ENCODE measurements at regions not wholly inside any gene's neighbourhood (a gene's known extent, or its start where the extent isn't known, plus 50 kb on each side); places are given as distances from the start of the nearest gene placed in this dataset.

GRCh38 chr5:2696156-2696807 lies 55.2 kb downstream of the IRX2 start:
- no peak overlapping the region for H3K27ac Mint-ChIP-seq
- no peaks in the 10 kb centered on the region for H3K27me3 Mint-ChIP-seq
- DNase-seq, result no peak
- H3K4me3 Mint-ChIP-seq, result no peak overlapping the region
- peaks cover 4% of the 10 kb centered on the region for H3K9me3 Mint-ChIP-seq
- no peak for ATAC-seq
- H3K36me3 Mint-ChIP-seq (ENCODE audit: low read depth), result no peaks in the 10 kb centered on the region
- no peaks in the 10 kb centered on the region for H3K4me1 Mint-ChIP-seq

GRCh38 chr5:2695200-2695891 lies 56.1 kb downstream of the IRX2 start:
- Mint-ChIP-seq H3K36me3 (ENCODE audit: low read depth) (no peaks in the 10 kb centered on the region), H3K27me3 (no peaks in the 10 kb centered on the region), H3K9me3 (peaks cover 4% of the 10 kb centered on the region), H3K4me1 (no peaks in the 10 kb centered on the region), H3K4me3 (no peak overlapping the region), H3K27ac (no peak overlapping the region)
- ATAC-seq (no peak), DNase-seq (no peak)

- no peaks in the 10 kb centered on the region for H3K27me3 Mint-ChIP-seq
- H3K36me3 Mint-ChIP-seq (ENCODE audit: low read depth), result no peaks in the 10 kb centered on the region
- no peak overlapping the region for H3K4me3 Mint-ChIP-seq
- H3K4me1 Mint-ChIP-seq, result no peaks in the 10 kb centered on the region
- DNase-seq, result no peak
- H3K9me3 Mint-ChIP-seq, result peaks cover 4% of the 10 kb centered on the region
- no peak overlapping the region for H3K27ac Mint-ChIP-seq
- no peak for ATAC-seq
Observed at GRCh38 chr5:2691530-2691929, 59.9 kb downstream of the IRX2 start.

DNA sequence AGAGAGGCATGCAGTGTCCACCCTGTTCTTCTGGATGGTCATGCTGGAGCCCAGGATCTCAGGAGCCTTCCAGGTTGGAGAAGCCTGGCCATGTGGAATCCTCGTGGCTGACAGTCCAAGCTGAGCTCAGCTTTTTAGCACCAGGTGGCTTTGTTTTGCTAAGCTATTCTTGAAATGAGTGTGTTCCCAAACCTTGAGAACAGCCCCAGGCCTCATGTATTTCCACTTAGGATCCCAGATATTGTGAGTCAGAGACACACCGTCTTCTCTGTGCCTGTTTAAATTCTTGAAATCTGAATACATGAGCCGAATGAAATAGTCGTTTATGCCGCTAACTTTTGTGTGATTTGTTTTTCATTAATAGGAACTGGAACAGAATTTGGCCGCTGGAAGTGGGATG lies 61.2 kb downstream of the IRX2 start:
- Mint-ChIP-seq H3K27ac (no peak overlapping the region), H3K27me3 (no peaks in the 10 kb centered on the region), H3K36me3 (ENCODE audit: low read depth) (no peaks in the 10 kb centered on the region), H3K9me3 (peaks cover 4% of the 10 kb centered on the region), H3K4me1 (no peaks in the 10 kb centered on the region), H3K4me3 (no peak overlapping the region)
- DNase-seq (no peak), ATAC-seq (no peak)

GRCh38 chr5:2688586-2688985 lies 62.9 kb downstream of the IRX2 start:
- ATAC-seq, result no peak
- Mint-ChIP-seq H3K9me3 (peaks cover 7% of the 10 kb centered on the region), H3K36me3 (ENCODE audit: low read depth) (no peaks in the 10 kb centered on the region), H3K4me1 (no peaks in the 10 kb centered on the region), H3K4me3 (no peak overlapping the region), H3K27ac (no peak overlapping the region), H3K27me3 (no peaks in the 10 kb centered on the region)
- no peak for DNase-seq

DNA sequence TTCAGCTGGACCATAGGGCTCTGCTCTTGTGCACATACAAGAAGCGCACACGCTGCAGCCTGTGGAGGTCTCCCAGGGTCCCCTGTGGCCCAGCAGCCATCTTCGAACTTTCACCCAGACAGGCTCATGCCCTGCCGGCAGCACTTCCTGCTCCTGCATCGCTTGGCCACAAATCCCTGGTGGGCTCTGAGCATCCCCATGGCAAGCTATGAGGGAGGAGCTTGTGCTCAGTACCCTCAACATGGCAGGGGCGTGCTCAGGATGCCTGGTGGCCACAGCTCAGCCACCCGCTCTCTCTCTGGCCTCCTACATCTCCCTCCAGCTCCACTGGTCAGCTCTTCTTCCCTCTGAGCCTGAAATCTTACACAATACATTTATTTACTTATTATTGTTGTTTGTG lies 63.7 kb downstream of the IRX2 start:
- Mint-ChIP-seq H3K27ac (no peak overlapping the region), H3K4me1 (no peaks in the 10 kb centered on the region), H3K4me3 (no peak overlapping the region), H3K27me3 (no peaks in the 10 kb centered on the region), H3K36me3 (ENCODE audit: low read depth) (no peaks in the 10 kb centered on the region), H3K9me3 (peaks cover 12% of the 10 kb centered on the region)
- DNase-seq (no peak), ATAC-seq (no peak)

GRCh38 chr5:2686321-2687124 lies 65.0 kb downstream of the IRX2 start:
- Mint-ChIP-seq H3K4me1 (no peaks in the 10 kb centered on the region), H3K36me3 (ENCODE audit: low read depth) (no peaks in the 10 kb centered on the region), H3K4me3 (no peak overlapping the region), H3K27me3 (no peaks in the 10 kb centered on the region), H3K9me3 (peaks cover 8% of the 10 kb centered on the region), H3K27ac (no peak overlapping the region)
- DNase-seq (no peak), ATAC-seq (no peak)

DNA sequence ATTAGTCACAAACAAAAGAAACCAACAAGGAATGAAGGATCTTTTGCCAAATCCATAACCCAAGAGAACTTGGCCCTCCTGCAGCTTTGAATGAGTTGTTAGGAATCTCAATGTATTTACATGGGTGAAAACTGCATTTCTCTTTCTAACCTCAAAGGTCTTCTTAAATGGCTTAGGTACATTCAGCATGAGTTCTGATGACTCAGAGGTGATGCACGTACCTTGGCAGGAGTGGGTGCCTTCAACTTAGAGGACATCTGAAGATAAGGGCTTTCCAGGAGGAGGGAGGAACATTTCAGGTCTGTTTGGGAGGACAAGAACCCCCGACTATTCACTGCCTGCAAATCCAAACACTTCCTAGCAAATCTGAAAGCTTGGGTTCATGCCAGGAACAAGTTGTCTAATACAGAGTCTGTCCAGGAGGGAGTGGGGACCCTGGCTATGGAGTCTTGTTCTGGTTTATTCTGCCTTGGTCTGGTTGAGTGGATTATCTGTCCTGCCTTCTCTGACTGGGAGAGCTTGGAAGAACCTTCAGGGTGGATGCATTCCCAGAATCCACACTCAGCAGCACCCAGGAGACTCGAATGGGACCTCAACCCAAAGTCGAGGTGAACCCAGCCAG lies 65.7 kb downstream of the IRX2 start:
- Mint-ChIP-seq H3K27me3 (peaks cover 2% of the 10 kb centered on the region), H3K4me1 (no peaks in the 10 kb centered on the region), H3K4me3 (no peak overlapping the region), H3K27ac (no peak overlapping the region), H3K36me3 (ENCODE audit: low read depth) (no peaks in the 10 kb centered on the region), H3K9me3 (peaks cover 8% of the 10 kb centered on the region)
- DNase-seq (no peak), ATAC-seq (no peak)

GRCh38 chr5:2684606-2685005 lies 66.9 kb downstream of the IRX2 start:
- no peaks in the 10 kb centered on the region for H3K4me1 Mint-ChIP-seq

DNA sequence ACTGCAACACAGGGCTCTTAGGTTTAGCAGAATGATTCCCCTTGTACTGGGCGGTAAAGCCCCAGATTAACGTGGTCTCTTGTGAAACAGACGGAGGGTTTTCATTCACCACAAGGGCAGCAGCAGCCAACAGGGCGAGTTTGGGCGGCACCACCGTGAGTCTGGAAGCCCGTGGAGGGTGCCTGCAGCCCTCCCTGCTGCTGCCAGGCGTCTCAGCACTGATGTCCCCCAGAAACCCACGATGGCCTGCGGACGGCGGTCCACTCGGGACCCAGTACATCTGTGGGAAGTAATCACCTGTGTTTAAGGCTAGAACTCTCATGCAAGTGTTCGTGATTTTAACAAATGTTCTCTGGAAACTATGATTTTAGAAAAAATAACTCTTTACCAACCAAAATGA lies 67.8 kb downstream of the IRX2 start:
- Mint-ChIP-seq H3K36me3 (ENCODE audit: low read depth) (no peaks in the 10 kb centered on the region), H3K27ac (no peak overlapping the region)
- no peak for DNase-seq

More at GRCh38 chr5:2684606-2685005, 66.9 kb downstream of the IRX2 start:
- DNase-seq (no peak), ATAC-seq (no peak)
- peaks cover 8% of the 10 kb centered on the region for H3K9me3 Mint-ChIP-seq
- no peak overlapping the region for H3K27ac Mint-ChIP-seq
- no peak overlapping the region for H3K4me3 Mint-ChIP-seq
- no peaks in the 10 kb centered on the region for H3K36me3 Mint-ChIP-seq (ENCODE audit: low read depth)
- H3K27me3 Mint-ChIP-seq, result peaks cover 2% of the 10 kb centered on the region

GRCh38 chr5:2681476-2681875 lies 70.0 kb downstream of the IRX2 start:
- H3K9me3 Mint-ChIP-seq, result peaks cover 8% of the 10 kb centered on the region
- no peak for DNase-seq
- ATAC-seq, result no peak
- no peaks in the 10 kb centered on the region for H3K4me1 Mint-ChIP-seq
- H3K36me3 Mint-ChIP-seq (ENCODE audit: low read depth), result no peaks in the 10 kb centered on the region
- H3K27me3 Mint-ChIP-seq, result peaks cover 2% of the 10 kb centered on the region
- no peak overlapping the region for H3K4me3 Mint-ChIP-seq
- H3K27ac Mint-ChIP-seq, result no peak overlapping the region

More for the DNA sequence above, 67.8 kb downstream of the IRX2 start:
- Mint-ChIP-seq H3K9me3 (peaks cover 8% of the 10 kb centered on the region), H3K4me3 (no peak overlapping the region), H3K4me1 (no peaks in the 10 kb centered on the region), H3K27me3 (peaks cover 2% of the 10 kb centered on the region)
- no peak for ATAC-seq

DNA sequence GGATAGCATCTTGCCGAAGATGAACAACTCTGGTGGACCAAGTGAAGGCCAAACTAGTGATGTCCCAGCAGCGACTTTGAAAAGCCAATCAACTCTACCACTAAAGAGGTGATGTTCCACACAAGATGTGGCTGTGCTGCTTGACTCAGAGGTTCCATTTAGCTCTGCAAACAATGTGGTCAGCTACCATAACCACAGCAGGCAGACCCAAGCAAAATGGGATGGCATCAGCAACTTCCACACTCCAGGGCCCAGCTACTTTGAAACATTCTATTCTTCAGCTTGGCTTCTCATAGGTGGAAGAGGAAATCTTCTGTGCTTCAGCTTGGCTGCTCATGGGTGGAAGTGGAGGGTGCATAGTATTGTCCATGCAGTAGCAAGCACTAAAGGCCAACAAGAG lies 70.5 kb downstream of the IRX2 start:
- no peak for DNase-seq
- Mint-ChIP-seq H3K36me3 (ENCODE audit: low read depth) (no peaks in the 10 kb centered on the region), H3K9me3 (peaks cover 8% of the 10 kb centered on the region), H3K4me1 (no peaks in the 10 kb centered on the region), H3K27ac (no peak overlapping the region), H3K4me3 (no peak overlapping the region), H3K27me3 (peaks cover 2% of the 10 kb centered on the region)
- ATAC-seq, result no peak

GRCh38 chr5:2677689-2678088 lies 73.8 kb downstream of the IRX2 start:
- Mint-ChIP-seq H3K9me3 (no peaks in the 10 kb centered on the region), H3K36me3 (ENCODE audit: low read depth) (no peaks in the 10 kb centered on the region), H3K4me3 (no peak overlapping the region), H3K27ac (no peak overlapping the region), H3K4me1 (no peaks in the 10 kb centered on the region), H3K27me3 (peaks cover 2% of the 10 kb centered on the region)
- ATAC-seq, result no peak
- DNase-seq, result no peak

GRCh38 chr5:2675548-2675947 lies 75.9 kb downstream of the IRX2 start:
- Mint-ChIP-seq H3K27me3 (no peaks in the 10 kb centered on the region), H3K27ac (no peak overlapping the region), H3K36me3 (ENCODE audit: low read depth) (no peaks in the 10 kb centered on the region), H3K4me1 (no peaks in the 10 kb centered on the region), H3K4me3 (no peak overlapping the region), H3K9me3 (no peaks in the 10 kb centered on the region)
- ATAC-seq (no peak), DNase-seq (no peak)

DNA sequence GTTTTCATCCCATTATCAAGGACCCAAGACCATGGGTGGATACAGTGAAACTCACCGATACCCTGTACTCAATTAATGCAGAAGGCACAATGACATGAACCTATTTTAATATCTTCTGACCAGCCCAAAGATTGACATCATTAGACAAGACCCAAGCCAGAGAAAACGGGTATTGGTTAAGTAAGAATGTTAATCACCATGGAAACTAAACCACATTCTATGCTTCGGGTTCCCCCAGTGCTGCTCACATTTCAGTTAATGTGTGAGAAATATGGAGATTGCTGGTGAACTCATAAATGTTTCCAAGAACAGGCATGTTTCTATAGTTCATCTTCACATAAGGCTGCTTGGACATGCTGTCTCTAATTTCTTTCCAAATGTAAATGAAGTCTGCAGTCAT lies 77.0 kb downstream of the IRX2 start:
- no peak for DNase-seq
- Mint-ChIP-seq H3K9me3 (no peaks in the 10 kb centered on the region), H3K27me3 (no peaks in the 10 kb centered on the region), H3K36me3 (ENCODE audit: low read depth) (no peaks in the 10 kb centered on the region), H3K4me1 (no peaks in the 10 kb centered on the region), H3K27ac (no peak overlapping the region), H3K4me3 (no peak overlapping the region)
- no peak for ATAC-seq
